Effector memory CD4-positive, alpha-beta T cell (primary cell): ENCODE measurements at regions not wholly inside any gene's neighbourhood (a gene's known extent, or its start where the extent isn't known, plus 50 kb on each side); places are given as distances from the start of the nearest gene placed in this dataset.
"Not testable (repeated sequence)": the region's sequence is repeated elsewhere in the genome, so short reads cannot be mapped to it uniquely, and the experiment has no call there.

ENCODE experiments used
- DNase-seq, 3 donors: peaks; one replicate each; pipeline ENCODE4 v3.0.0-alpha.2; 2020
- H3K27ac ChIP-seq: 2 replicates; pipeline ENCODE4 v1.7.0; 2013; ENCODE audit warnings: mild to moderate bottlenecking, low read length, moderate library complexity; ENCODE audit not compliant: insufficient read depth, poor library complexity, severe bottlenecking
- H3K27me3 ChIP-seq: replicated peaks from 2 replicates; pipeline ENCODE4 v1.7.0; 2013; ENCODE audit warnings: mild to moderate bottlenecking, low read length; ENCODE audit not compliant: insufficient read depth, control insufficient read depth, poor library complexity, severe bottlenecking
- H3K36me3 ChIP-seq: 2 replicates; pipeline ENCODE4 v1.7.0; 2013; ENCODE audit warnings: mild to moderate bottlenecking, low read length, moderate library complexity; ENCODE audit not compliant: control insufficient read depth, insufficient read depth
- H3K4me1 ChIP-seq: 2 replicates; pipeline ENCODE4 v1.7.0; 2013; ENCODE audit warnings: low read length, mild to moderate bottlenecking; ENCODE audit not compliant: control insufficient read depth, insufficient read depth, poor library complexity, severe bottlenecking
- H3K4me3 ChIP-seq: 2 replicates; pipeline ENCODE4 v1.7.0; 2013; ENCODE audit warnings: low read length, low read depth, mild to moderate bottlenecking; ENCODE audit not compliant: insufficient read depth, poor library complexity, severe bottlenecking
- H3K9me3 ChIP-seq: 2 replicates; pipeline ENCODE4 v1.7.0; 2013; ENCODE audit warnings: mild to moderate bottlenecking, low read length, moderate library complexity; ENCODE audit not compliant: control insufficient read depth

DNA sequence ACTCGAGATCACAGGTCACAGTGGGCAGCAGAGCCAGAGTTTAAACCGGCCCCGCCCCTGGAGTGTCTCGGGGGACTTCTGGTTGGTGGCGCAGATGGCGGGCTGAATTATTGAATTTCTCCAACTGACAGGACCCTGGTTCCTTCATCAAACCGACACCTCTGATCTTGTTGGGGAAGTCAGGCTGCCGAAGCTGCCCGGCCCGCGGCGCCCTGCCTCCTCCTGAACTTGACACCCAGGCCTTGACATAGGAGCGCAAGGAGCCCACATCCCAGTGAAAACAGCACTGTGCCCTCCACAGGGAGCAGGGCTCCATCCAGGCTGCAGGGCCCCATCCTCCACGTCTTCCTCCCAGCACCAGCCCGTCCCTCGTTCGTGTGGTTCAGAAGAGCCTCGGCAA is 105.2 kb downstream of the OLFM1 start:
- DNase-seq: no peak
- Histone ChIP-seq H3K4me3 (no peak overlapping the region), H3K27me3 (no peaks in the 10 kb centered on the region), H3K4me1 (no peaks in the 10 kb centered on the region), H3K36me3 (no peaks in the 10 kb centered on the region), H3K9me3 (no peaks in the 10 kb centered on the region), H3K27ac (no peak overlapping the region)

DNA sequence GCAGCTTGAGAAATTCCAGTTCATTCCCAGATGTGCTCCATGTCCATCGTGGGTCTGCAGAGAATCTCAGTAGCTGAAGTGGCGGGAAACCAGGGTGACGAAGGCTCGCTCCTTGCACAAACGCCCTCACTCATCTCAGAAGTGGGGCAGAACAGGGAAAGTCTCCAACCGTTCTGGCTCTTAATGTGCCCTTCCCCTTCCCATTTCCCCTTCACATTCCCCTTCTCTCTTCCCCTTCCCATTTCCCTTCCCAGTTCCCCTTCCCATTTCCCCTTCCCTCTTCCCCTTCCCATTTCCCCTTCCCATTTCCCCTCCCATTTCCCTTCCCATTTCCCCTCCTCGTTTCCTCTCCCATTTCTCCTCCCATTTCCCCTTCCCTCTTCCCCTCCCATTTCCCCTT is 108.5 kb downstream of the OLFM1 start:
- not testable (repeated sequence) for H3K9me3 ChIP-seq, H3K36me3 ChIP-seq, H3K27ac ChIP-seq, H3K27me3 ChIP-seq, DNase-seq, H3K4me3 ChIP-seq, H3K4me1 ChIP-seq

DNA sequence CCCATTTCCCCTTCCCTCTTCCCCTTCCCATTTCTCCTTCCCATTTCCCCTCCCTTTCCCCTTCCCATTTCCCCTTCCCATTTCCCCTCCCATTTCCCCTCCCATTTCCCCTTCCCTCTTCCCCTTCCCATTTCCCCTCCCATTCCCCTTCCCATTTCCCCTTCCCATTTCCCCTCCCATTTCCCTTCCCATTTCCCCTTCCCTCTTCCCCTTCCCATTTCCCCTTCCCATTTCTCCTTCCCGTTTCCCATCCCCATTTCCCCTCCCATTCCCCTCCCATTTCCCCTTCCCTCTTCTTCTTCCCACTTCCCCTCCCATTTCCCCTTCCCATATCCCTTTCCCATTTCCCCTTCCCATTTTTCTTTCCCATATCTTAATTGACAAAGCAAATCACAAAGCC is 109.0 kb downstream of the OLFM1 start:
- no peaks in the 10 kb centered on the region for H3K27me3 ChIP-seq
- no peaks in the 10 kb centered on the region for H3K4me1 ChIP-seq
- no peak for DNase-seq
- H3K27ac ChIP-seq: no peak overlapping the region
- H3K36me3 ChIP-seq: no peaks in the 10 kb centered on the region
- H3K9me3 ChIP-seq: no peaks in the 10 kb centered on the region
- H3K4me3 ChIP-seq: no peak overlapping the region

DNA sequence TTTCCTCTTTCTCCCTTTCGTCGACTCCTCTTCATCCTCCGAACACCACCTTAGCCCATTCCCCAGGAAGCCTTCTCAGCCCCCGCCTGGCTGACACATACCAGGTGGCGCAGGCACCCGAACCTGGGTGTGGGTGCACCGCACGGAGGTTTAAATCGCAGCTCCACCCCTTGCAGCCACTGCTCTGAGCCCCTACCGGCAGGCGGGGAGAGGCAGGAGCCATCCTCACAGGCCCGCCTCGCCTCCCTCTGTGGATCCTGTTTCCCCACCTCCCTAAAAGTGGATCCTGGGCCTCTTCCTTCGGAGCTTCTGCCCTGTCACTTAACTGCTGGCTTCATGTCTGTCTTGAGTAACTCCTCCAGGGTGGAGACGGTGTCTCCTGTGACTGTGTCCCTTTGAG is 110.7 kb downstream of the OLFM1 start:
- no peak overlapping the region for H3K4me3 ChIP-seq
- no peak overlapping the region for H3K27ac ChIP-seq
- H3K27me3 ChIP-seq: no peaks in the 10 kb centered on the region
- no peaks in the 10 kb centered on the region for H3K4me1 ChIP-seq
- no peaks in the 10 kb centered on the region for H3K36me3 ChIP-seq
- H3K9me3 ChIP-seq: no peaks in the 10 kb centered on the region
- DNase-seq: no peak

DNA sequence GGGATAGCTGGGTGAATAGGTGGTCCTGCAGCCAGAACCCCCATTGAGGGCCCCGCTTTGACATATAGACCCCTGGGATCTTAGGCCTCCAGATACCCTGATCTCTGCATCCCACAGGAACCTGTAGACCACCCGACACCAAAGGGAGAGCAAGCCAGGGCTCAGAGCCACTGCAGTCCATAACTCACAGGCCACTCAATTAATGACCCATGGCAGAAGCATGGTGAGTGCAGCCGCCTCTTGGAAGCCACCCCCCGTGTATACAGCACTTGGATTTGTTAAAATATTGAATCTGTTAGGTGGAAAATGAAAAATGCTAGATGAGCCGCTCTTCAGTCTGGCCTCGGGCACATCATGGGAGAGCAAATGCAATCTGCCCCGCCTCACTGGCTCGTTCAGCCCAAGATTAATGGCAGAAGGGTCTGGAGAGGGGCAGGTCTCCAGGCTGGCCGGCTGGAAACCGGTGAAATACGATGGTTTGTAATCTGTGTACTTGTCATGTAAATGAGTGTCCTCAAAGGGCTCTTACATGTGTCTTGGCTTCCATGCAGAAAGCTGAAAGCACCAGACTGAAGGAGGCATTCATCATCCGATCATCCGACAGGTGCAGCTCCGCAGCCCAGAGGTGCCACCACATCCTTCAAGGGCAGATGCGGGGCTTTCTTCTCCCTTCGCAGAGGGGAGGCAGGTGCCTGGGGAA is 111.3 kb downstream of the OLFM1 start:
- Histone ChIP-seq H3K27me3 (no peaks in the 10 kb centered on the region), H3K36me3 (no peaks in the 10 kb centered on the region), H3K9me3 (no peaks in the 10 kb centered on the region), H3K27ac (no peak overlapping the region), H3K4me3 (no peak overlapping the region), H3K4me1 (no peaks in the 10 kb centered on the region)
- DNase-seq: no peak

DNA sequence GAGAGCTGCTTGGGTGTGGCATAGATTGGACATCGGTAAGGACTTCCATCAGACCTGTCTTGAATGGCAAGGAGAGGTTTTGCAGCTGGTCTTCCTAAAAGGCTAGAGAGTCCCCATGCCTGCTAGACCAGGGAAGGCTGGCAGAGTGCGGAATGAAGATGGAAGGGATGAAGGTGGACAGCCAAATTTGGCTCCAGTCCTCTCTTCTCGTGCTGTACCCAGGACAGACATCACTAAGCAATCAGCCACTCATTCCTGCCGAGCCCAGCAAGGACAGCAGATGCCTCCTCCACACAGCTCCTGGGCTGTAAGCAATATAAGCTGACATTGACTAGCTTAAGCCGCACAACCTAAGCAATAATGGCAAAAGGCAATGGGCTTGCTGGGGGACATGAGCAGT is 112.0 kb downstream of the OLFM1 start:
- H3K27me3 ChIP-seq: no peaks in the 10 kb centered on the region
- H3K4me1 ChIP-seq: no peaks in the 10 kb centered on the region
- no peaks in the 10 kb centered on the region for H3K9me3 ChIP-seq
- no peak for DNase-seq
- H3K27ac ChIP-seq: no peak overlapping the region
- H3K4me3 ChIP-seq: no peak overlapping the region
- no peaks in the 10 kb centered on the region for H3K36me3 ChIP-seq

DNA sequence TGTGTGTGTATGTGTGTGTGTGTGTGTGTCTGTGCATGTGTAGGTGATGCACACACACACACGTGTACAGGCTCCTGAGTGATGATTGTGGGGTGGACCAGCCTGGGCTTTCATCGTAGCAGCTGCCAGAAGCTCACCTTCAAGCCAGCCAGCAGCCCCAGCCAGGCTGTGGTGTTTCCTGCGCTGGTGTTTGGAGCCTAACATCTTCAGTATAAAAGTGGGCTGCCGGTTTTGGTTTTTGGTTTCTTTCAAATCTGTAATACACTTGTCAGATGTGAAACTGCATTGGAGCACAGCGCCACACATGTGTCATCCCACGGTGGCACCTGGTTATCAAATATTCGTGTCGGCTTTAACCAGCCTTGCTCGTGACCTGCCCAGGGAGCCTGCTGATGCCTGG is 114.2 kb downstream of the OLFM1 start:
- no peaks in the 10 kb centered on the region for H3K27me3 ChIP-seq
- DNase-seq: no peak
- no peaks in the 10 kb centered on the region for H3K36me3 ChIP-seq
- H3K27ac ChIP-seq: no peak overlapping the region
- H3K9me3 ChIP-seq: no peaks in the 10 kb centered on the region
- no peaks in the 10 kb centered on the region for H3K4me1 ChIP-seq
- no peak overlapping the region for H3K4me3 ChIP-seq

DNA sequence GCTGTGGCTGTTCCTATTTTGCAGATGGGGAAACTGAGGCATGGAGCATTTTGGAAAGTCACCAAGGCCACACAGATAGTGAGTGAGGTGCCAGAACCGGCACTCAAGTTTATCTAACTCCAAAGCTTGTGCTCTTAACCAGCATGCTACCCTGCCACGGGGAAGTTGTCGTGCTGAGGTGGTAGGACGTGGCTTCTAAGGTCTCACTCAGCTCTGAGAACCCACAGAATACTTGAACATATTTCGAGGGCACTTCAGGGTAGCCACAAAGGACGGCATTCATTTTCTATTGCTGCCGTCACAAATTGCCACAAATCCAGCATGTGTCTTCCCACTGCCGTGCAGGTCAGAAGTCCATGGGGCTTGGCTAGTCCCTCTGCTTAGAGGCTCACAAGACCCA is 116.7 kb downstream of the OLFM1 start:
- no peaks in the 10 kb centered on the region for H3K9me3 ChIP-seq
- no peak overlapping the region for H3K4me3 ChIP-seq
- no peaks in the 10 kb centered on the region for H3K27me3 ChIP-seq
- H3K27ac ChIP-seq: no peak overlapping the region
- no peak for DNase-seq
- no peaks in the 10 kb centered on the region for H3K36me3 ChIP-seq
- no peaks in the 10 kb centered on the region for H3K4me1 ChIP-seq

DNA sequence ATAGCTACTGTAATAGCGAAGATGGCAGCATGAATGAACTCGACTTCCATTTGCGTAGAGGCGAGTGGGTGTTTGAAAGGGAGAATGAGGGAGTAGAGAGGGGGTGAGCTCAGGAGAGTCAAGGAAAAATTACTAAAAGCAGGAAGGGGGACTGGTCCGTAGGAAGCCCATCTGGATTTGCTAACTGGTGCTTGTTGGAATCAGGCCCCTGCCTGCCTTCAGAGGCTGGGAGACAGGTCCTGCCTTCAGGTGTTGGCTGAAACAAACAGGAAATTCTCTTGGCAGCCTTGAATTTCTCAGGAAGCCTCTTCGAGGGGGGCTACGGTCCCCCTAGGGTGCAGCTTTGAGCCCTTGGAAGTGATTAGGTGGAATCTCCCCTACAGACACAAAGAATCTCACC is 121.7 kb downstream of the OLFM1 start:
- Histone ChIP-seq H3K4me1 (no peaks in the 10 kb centered on the region), H3K4me3 (no peak overlapping the region), H3K36me3 (no peaks in the 10 kb centered on the region), H3K9me3 (no peaks in the 10 kb centered on the region), H3K27ac (no peak overlapping the region), H3K27me3 (no peaks in the 10 kb centered on the region)
- no peak for DNase-seq

DNA sequence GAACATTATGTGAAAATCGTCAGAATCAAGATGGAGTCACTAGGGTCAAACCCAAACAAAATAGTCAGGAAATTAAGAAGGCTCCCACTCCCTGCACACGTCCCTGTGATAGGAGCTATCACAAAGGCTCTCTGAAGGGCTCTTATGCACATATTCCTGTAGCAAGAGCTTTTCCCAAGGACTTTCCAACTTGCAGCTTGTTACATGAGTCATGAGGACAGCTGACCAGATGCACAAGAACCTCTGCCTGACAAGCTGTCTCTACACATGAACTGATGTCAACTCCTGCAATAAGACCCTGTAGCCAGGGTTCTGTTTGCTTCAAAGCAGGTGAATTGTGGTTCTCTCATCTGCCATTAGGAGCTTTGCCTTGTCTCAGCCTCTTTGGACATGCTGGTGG is 122.4 kb downstream of the OLFM1 start:
- no peaks in the 10 kb centered on the region for H3K36me3 ChIP-seq
- no peak for DNase-seq
- no peaks in the 10 kb centered on the region for H3K4me1 ChIP-seq
- no peaks in the 10 kb centered on the region for H3K9me3 ChIP-seq
- H3K4me3 ChIP-seq: no peak overlapping the region
- H3K27me3 ChIP-seq: no peaks in the 10 kb centered on the region
- H3K27ac ChIP-seq: no peak overlapping the region
